Endodermal cell (in vitro differentiated cells): ENCODE measurements at regions not wholly inside any gene's neighbourhood (a gene's known extent, or its start where the extent isn't known, plus 50 kb on each side); places are given as distances from the start of the nearest gene placed in this dataset.

Experiments
- DNase-seq: peaks from one replicate; pipeline ENCODE4 v3.0.0-alpha.2; 2017
- H3K27ac ChIP-seq: 2 replicates; pipeline ENCODE4 v1.5.1; 2013; ENCODE audit warnings: mild to moderate bottlenecking, low read depth, low read length, moderate library complexity
- H3K27me3 ChIP-seq: 2 replicates; pipeline ENCODE4 v1.6.1; 2013; ENCODE audit warnings: mild to moderate bottlenecking, low read length, moderate library complexity; ENCODE audit not compliant: insufficient read depth, control insufficient read depth, poor library complexity, severe bottlenecking
- H3K36me3 ChIP-seq: 2 replicates; pipeline ENCODE4 v1.7.0; 2013; ENCODE audit warnings: mild to moderate bottlenecking, low read length, moderate library complexity; ENCODE audit not compliant: control insufficient read depth, insufficient read depth
- H3K4me1 ChIP-seq: one replicate; pipeline ENCODE4 v1.7.0; 2013; ENCODE audit warnings: low read length; ENCODE audit not compliant: control insufficient read depth, insufficient read depth
- H3K4me3 ChIP-seq: 2 replicates; pipeline ENCODE4 v1.5.1; 2013; ENCODE audit warnings: mild to moderate bottlenecking, low read length, moderate library complexity
- H3K9ac ChIP-seq: 2 replicates; pipeline ENCODE4 v1.6.1; 2013; ENCODE audit warnings: mild to moderate bottlenecking, low read length, moderate library complexity; ENCODE audit not compliant: poor library complexity, severe bottlenecking; ENCODE audit errors: extremely low read depth
- H3K9me3 ChIP-seq: 2 replicates; pipeline ENCODE4 v1.6.1; 2013; ENCODE audit warnings: mild to moderate bottlenecking, low read length, moderate library complexity; ENCODE audit not compliant: control insufficient read depth
- H3K27ac Mint-ChIP-seq: 2 replicates; pipeline ENCODE4 v1.8.0; 2020; ENCODE audit warnings: mixed read lengths
- H3K27me3 Mint-ChIP-seq: 2 replicates; pipeline ENCODE4 v1.8.0; 2021; ENCODE audit warnings: mild to moderate bottlenecking, mixed read lengths; ENCODE audit not compliant: insufficient read depth
- H3K36me3 Mint-ChIP-seq: 2 replicates; pipeline ENCODE4 v1.8.0; 2020; ENCODE audit warnings: low read depth, mixed read lengths
- H3K4me1 Mint-ChIP-seq: 2 replicates; pipeline ENCODE4 v1.8.0; 2020; ENCODE audit warnings: mixed read lengths
- H3K4me3 Mint-ChIP-seq: 2 replicates; pipeline ENCODE4 v1.8.0; 2020; ENCODE audit warnings: mild to moderate bottlenecking, moderate library complexity, mixed read lengths
- H3K9me3 Mint-ChIP-seq: 2 replicates; pipeline ENCODE4 v1.8.0; 2020; ENCODE audit warnings: mild to moderate bottlenecking, mixed read lengths
- WGBS, 2 experiments: methylation state at CpG; one replicate each; pipeline versions ENCODE4 v1.1.5 to v1.1.7; 2013; ENCODE audit warnings: missing lambda C conversion rate in 2 of 2, mixed read lengths in 1 of 2; ENCODE audit not compliant: insufficient coverage in 1 of 2, insufficient read length in 1 of 2; 5-methylcytosine and 5-hydroxymethylcytosine counted together
- TF ChIP-seq, protein P1 (sequence below): fragments of 200-600 bp; sonication (generic); conservative IDR thresholded peaks from 2 replicates; pipeline ENCODE4 v1.5.0; 2021; ENCODE audit warnings: antibody characterized with exemption, mild to moderate bottlenecking

DNA sequence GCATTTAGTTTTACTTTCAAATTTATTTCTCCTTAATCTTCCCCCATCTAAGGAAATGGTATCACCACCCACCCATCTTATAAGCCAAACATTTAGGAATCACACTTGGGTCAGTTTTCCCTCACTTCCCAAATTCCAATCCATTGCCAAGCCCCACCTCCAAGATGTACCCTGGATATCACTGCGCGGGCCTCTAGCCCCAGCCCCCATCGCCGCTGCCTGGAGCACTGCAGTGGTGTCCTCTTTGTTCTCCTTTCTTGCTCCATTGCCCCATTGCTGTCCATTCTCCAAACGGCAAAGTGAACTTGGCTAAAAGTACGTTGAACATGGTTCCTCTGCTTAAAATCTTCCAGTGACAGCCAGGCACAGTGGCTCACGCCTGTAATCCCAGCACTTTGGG, 267.8 kb downstream of the SHOX2 start:
- Histone ChIP-seq H3K36me3 (no peaks in the 10 kb centered on the region), H3K27ac (no peak overlapping the region), H3K9ac (no peak overlapping the region), H3K27me3 (peaks cover 12% of the 10 kb centered on the region), H3K4me1 (no peaks in the 10 kb centered on the region), H3K9me3 (no peaks in the 10 kb centered on the region), H3K4me3 (no peak overlapping the region)
- TF ChIP-seq, protein P1, sequence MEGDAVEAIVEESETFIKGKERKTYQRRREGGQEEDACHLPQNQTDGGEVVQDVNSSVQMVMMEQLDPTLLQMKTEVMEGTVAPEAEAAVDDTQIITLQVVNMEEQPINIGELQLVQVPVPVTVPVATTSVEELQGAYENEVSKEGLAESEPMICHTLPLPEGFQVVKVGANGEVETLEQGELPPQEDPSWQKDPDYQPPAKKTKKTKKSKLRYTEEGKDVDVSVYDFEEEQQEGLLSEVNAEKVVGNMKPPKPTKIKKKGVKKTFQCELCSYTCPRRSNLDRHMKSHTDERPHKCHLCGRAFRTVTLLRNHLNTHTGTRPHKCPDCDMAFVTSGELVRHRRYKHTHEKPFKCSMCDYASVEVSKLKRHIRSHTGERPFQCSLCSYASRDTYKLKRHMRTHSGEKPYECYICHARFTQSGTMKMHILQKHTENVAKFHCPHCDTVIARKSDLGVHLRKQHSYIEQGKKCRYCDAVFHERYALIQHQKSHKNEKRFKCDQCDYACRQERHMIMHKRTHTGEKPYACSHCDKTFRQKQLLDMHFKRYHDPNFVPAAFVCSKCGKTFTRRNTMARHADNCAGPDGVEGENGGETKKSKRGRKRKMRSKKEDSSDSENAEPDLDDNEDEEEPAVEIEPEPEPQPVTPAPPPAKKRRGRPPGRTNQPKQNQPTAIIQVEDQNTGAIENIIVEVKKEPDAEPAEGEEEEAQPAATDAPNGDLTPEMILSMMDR, result no peak
- DNase-seq, result no peak
- 95 to 96% methylated on average over 7 of the region's 7 CpGs for WGBS, 2 experiments
- Mint-ChIP-seq H3K27ac (no peak overlapping the region), H3K4me1 (no peaks in the 10 kb centered on the region), H3K9me3 (no peaks in the 10 kb centered on the region), H3K4me3 (no peak overlapping the region), H3K36me3 (no peaks in the 10 kb centered on the region), H3K27me3 (no peaks in the 10 kb centered on the region)

DNA sequence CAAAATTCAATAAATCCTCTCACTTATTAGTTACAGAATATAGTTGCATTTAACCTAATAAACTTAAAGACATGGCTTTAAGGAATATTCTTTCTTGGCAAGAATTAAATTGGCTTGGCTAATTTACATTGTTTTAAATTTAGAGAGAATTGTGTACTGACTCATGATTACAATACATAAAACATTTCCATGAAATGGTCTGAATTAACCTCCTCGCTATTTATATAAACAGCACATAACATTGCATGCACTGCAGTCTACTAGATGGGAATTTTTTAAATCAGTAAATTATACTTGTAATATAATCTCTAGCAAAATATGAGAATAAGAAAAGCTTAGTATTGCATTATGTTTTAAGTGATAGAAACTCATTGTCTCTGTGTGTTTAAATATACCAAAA, 268.9 kb downstream of the SHOX2 start:
- WGBS, 2 experiments, result no CpG with 5 or more reads among the region's 1 CpG
- Histone ChIP-seq H3K9me3 (no peaks in the 10 kb centered on the region), H3K36me3 (no peaks in the 10 kb centered on the region), H3K27me3 (peaks cover 12% of the 10 kb centered on the region), H3K4me1 (no peaks in the 10 kb centered on the region), H3K27ac (no peak overlapping the region), H3K9ac (no peak overlapping the region), H3K4me3 (no peak overlapping the region)
- Mint-ChIP-seq H3K27me3 (no peaks in the 10 kb centered on the region), H3K4me3 (no peak overlapping the region), H3K27ac (no peak overlapping the region), H3K4me1 (no peaks in the 10 kb centered on the region), H3K9me3 (no peaks in the 10 kb centered on the region), H3K36me3 (no peaks in the 10 kb centered on the region)
- TF ChIP-seq, protein P1, result no peak
- no peak for DNase-seq

DNA sequence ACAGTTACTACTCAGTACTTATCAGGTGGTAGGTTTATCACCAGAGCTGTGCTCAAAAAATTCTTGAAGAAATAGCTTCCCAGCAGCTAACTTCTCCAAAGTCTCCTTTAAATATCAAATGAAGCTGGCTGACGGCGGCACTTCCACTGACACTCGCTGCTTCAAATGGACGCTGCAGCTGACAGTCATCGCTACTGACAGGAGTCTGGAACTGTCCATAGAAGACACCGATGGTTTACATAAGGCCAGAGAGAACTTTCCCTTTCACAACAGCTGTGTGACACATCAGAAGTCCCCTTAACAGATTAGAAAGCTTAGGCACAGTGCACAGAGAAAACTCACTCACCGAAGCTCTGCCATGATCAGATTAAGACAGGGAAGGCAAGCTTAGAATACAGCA, 270.2 kb downstream of the SHOX2 start:
- Mint-ChIP-seq H3K4me1 (peaks cover under 1% of the 10 kb centered on the region), H3K4me3 (no peak overlapping the region), H3K9me3 (no peaks in the 10 kb centered on the region), H3K36me3 (no peaks in the 10 kb centered on the region), H3K27me3 (no peaks in the 10 kb centered on the region), H3K27ac (no peak overlapping the region)
- TF ChIP-seq, protein P1, result no peak
- Histone ChIP-seq H3K36me3 (no peaks in the 10 kb centered on the region), H3K4me3 (no peak overlapping the region), H3K27ac (no peak overlapping the region), H3K9me3 (no peaks in the 10 kb centered on the region), H3K4me1 (no peaks in the 10 kb centered on the region), H3K27me3 (peaks cover 12% of the 10 kb centered on the region), H3K9ac (no peak overlapping the region)
- 82 to 91% methylated on average over 6 to 7 of the region's 7 CpGs for WGBS, 2 experiments
- DNase-seq, result no peak
